GM21717 (cell line): ENCODE measurements at regions not wholly inside any gene's neighbourhood (a gene's known extent, or its start where the extent isn't known, plus 50 kb on each side); places are given as distances from the start of the nearest gene placed in this dataset.

Source experiments
- ATAC-seq: cut with Tn5 transposase; IDR thresholded peaks from one replicate; pipeline ENCODE4 v1.9.1; 2021; ENCODE audit warnings: mild to moderate bottlenecking, moderate library complexity; ENCODE audit not compliant: unreplicated experiment

- no peak for ATAC-seq
Observed at GRCh38 chr10:4538016-4538415, 288.0 kb upstream of the AKR1E2 start.

GRCh38 chr10:4535521-4535920 lies 290.5 kb upstream of the AKR1E2 start:
- ATAC-seq: no peak

DNA sequence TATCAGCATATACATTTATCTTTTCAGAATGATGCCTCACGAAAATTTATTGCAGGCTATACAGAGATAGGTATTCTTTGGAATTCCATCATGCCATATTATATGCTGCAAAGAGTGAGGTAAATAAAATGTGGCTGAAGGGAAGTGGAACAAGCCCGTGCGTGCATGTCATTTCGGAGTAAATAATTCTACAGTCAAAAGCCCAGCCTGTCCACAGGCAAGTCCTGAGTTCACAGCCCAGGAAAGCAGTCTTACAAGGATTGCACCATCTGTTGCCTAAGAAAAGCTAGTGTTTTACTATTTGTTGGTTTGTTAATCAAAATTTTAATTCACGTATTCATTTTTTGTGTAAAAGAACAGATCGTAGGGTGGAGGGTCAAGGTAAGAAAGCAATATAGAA lies 292.4 kb upstream of the AKR1E2 start:
- no peak for ATAC-seq

- ATAC-seq: no peak
Observed at GRCh38 chr10:4532976-4533375, 293.0 kb upstream of the AKR1E2 start.

- no peak for ATAC-seq
Observed at GRCh38 chr10:4532467-4532866, 293.5 kb upstream of the AKR1E2 start.

- ATAC-seq: no peak
Observed at GRCh38 chr10:4532011-4532410, 294.0 kb upstream of the AKR1E2 start.

DNA sequence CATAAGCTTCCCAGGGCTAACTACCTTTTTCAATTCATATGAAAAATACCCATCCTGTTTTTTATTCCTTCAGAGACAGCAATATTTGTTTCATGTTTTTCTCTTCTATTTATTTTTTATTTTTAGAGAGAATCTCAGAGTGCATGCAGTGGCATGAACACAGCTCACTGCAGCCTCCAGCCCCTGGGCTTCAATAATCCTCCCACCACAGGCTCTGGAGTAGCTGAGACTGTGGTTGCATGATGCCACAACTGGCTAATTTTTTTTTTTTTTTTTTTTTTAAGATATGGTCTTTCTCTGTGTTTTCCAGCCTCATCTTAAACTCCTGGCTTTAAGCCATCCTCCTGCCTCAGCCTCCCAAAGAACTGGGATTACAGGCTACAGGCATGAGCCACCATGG lies 296.7 kb upstream of the AKR1E2 start:
- ATAC-seq: no peak

- no peak for ATAC-seq
Observed at GRCh38 chr10:4527281-4527970, 298.6 kb upstream of the AKR1E2 start.

DNA sequence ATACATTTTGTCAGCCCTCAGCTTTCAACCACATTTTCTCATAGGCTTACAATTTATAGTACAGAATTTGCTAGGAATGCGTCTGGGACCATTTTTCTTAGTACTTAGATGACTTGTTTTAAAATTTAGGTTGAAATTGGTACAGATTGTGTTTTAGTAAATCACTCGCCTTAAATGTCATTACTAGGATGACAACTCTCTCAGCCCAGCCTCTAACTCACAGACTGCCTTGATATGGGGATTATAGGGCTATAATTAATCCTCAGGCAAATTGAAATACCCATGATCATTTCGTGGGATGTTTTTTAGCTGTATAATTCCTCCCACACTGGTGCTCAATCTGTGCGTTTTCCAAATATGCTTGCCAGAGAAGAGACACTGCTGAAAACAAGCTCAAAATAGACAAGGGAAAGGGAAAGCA lies 299.7 kb upstream of the AKR1E2 start:
- no peak for ATAC-seq

DNA sequence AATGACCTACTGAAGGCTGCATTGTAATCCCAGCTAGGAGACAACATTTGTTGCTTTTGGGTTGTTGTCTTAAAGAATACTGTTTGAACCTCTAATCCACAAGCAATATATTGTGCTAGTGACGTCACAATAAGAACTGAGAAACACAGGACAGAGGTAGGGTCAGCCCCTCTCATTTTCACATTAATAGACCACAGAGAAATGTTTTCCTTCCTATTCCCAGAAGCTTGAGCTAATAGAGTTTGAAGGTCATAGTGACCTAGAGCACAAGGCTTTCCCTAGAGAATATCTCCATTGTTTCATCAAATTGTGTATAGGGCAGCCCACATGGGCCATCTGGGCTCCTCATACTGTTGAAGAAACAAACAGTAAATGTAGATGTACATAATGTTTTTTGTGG lies 300.9 kb upstream of the AKR1E2 start:
- ATAC-seq: no peak

DNA sequence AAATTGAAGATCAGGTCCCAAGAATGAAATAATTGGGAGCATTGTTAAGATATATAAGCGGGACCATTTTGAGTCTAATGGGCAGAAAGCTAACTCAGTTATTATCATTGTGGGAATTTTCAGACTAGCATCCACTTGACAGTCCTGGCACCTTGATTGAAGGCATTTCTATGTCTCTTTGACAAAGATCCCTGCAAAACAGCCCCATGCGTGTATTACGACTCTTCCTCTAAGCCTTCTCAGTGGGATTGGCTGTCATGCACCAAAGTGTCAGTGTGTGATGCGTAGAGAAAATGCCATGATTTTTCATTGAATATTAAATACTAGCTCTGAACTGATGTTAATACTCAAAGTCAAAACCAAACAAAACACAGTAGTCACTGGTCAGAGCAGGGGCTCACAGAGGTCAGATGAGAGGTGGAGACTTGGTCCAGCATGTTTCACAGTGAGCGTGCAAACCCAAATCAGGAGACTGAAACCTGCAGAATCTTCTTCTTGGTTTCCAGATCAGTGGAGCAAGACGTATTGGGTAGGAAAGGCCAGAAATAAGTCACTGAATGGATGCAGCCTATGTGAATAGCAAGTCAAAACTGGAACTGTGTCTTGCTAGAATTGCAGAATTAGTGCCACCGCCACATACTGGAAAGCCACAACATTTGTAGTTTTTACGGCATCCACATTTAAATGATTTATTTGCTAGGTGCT lies 303.6 kb upstream of the AKR1E2 start:
- ATAC-seq: peak; percentile 80

DNA sequence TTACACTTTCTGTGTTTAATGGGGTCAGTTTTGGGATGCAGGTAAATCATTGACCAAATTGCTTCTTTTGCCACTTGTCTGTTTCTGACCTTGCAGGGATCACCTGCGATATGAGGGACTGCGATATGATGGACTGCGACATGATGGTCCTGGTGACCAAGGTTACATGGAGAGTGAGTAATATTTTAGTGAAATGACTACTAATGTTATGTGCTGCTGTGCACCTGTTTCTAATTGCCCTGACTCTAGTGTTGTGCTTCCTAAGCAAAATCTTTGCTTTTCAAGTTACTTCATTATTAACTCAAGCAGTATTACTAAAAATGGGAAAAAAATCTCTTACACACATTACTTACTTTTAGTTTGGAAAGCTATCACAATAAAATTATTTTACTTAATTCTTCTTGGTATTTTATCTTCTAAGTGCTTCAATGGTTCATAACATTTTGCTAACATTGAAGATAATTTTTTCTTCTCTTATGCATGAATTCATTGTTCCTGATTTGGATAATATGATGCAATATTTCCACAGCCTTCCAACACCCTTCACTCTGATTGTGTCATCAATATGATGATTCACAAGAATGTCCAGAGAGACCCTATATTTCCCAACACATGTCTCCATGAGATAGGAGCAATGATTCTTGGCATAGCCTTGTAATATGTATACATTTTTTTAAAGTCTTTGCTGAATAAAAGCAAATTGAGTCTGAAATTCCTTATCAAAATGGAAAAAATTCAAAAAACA lies 306.2 kb upstream of the AKR1E2 start:
- ATAC-seq: no peak

GRCh38 chr10:4517746-4518145 lies 308.3 kb upstream of the AKR1E2 start:
- no peak for ATAC-seq

- ATAC-seq: no peak
Observed at GRCh38 chr10:4515721-4516120, 310.3 kb upstream of the AKR1E2 start.

DNA sequence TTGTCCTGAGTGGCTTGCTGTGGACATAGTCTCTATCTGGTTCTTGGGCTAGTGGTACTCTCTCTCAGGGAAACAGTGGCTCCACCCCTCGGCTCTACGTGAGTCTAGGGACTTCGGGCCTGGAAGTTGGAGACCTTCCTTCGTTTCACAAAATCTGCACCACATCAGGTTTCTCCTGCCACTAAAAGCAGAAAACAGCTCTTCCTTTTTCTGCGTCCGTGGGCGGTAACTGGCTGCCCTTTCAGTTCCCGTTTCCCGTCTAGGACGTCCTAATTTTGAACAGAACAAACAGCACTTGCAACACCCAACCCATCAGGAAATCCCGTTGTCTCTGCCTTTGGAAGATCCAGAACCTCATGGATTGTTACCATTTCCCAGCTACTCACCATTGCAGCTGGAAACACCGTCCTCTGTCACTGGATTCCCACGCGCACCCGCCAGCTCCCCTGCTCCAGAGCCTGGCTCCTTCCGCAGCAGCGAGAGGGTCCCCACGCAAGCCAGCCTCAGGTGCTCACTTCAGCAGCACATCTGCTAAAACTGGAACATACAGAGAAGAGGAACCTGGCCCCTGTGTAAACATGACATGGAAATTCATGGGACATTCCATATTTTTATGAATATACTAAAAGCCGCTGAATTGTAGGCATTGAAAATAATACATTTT lies 311.4 kb upstream of the AKR1E2 start:
- peak; percentile 78 for ATAC-seq

- no peak for ATAC-seq
Observed at GRCh38 chr10:4512671-4513240, 313.3 kb upstream of the AKR1E2 start.

DNA sequence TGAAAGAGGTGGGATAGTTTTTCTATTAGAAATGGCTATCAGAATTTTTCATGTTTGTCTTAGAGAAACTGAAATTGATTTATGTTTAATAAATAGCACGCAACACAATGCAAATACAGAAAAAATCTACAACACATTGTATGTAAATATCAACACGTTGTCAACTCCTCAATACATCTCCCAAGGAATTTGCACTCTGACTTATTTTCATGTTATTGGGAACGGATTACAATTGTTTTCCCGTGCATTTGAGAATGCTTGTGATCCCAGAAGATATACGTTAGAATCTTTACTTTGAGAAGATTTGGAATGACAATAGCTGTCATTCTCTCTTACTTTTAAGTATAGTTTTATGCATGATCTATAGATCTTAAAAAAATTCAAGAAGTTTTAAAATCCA lies 313.8 kb upstream of the AKR1E2 start:
- no peak for ATAC-seq

- ATAC-seq: no peak
Observed at GRCh38 chr10:4511509-4511908, 314.5 kb upstream of the AKR1E2 start.

- no peak for ATAC-seq
Observed at GRCh38 chr10:4509405-4509804, 316.6 kb upstream of the AKR1E2 start.

DNA sequence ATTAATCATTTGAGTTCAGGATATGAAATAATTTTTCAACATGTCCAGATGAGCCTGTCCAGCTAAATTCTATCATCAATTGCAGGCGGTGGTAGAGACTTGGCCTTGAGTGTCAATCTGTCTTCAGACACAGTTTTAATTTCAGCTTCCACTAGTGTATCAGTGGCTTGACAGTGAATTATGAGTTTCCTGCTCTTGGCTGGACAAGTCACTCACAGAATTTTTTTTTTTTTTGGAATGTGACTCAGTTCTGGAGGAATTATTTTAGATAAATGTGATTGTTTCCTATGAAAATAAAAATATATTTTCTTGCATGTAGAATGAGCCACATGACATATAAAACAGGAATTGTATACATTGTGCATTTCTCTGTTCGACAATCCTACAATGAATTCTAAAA lies 319.9 kb upstream of the AKR1E2 start:
- no peak for ATAC-seq

DNA sequence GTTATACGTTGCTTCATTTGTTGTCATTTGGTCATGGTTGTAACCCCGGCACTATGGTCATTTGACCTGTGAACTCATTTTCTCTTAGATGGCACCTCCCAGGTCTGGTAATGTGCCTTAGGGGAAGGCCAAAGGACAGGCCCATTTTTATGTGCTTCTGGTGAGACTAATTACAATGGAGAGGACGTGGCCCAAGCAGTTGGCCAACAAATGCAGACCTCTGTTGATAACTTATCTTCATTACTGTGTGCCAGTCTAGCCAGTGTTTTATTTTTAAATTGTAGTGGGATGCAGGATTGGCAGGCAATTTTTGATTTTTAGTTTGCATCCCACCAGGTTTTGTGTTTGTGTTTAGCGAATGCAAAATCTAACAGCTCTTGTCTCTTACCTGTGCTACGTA lies 321.5 kb upstream of the AKR1E2 start:
- no peak for ATAC-seq
